ENCODE measurements at regions not wholly inside any gene's neighbourhood (a gene's known extent, or its start where the extent isn't known, plus 50 kb on each side); places are given as distances from the start of the nearest gene placed in this dataset.

- no peak overlapping the region for H3K27ac ChIP-seq
- 85 to 88% methylated on average over 9 of the region's 9 CpGs for WGBS, 2 donors
- peaks cover 0 to 14% (median 0%) of the 10 kb centered on the region in 4 donors for H3K9me3 ChIP-seq
- no peak for DNase-seq (ENCODE audit: low spot score in 2 of 2)
- H3K27me3 ChIP-seq = peaks cover 0 to 9% of the 10 kb centered on the region in 2 donors
- TF ChIP-seq EP300 (IDR thresholded peaks at IDR 0.05) = no peak
- TF ChIP-seq CTCF (IDR thresholded peaks at IDR 0.05) = no peak
- no peak for TF ChIP-seq POLR2A (IDR thresholded peaks at IDR 0.05)
- no peak overlapping the region for H3K4me3 ChIP-seq
- peaks cover 0 to 4% (median 0%) of the 10 kb centered on the region in 4 donors for H3K4me1 ChIP-seq
- no peaks in the 10 kb centered on the region for H3K36me3 ChIP-seq
Measured at GRCh38 chr11:70760416-70761020, 362.2 kb downstream of the CTTN start.

DNA sequence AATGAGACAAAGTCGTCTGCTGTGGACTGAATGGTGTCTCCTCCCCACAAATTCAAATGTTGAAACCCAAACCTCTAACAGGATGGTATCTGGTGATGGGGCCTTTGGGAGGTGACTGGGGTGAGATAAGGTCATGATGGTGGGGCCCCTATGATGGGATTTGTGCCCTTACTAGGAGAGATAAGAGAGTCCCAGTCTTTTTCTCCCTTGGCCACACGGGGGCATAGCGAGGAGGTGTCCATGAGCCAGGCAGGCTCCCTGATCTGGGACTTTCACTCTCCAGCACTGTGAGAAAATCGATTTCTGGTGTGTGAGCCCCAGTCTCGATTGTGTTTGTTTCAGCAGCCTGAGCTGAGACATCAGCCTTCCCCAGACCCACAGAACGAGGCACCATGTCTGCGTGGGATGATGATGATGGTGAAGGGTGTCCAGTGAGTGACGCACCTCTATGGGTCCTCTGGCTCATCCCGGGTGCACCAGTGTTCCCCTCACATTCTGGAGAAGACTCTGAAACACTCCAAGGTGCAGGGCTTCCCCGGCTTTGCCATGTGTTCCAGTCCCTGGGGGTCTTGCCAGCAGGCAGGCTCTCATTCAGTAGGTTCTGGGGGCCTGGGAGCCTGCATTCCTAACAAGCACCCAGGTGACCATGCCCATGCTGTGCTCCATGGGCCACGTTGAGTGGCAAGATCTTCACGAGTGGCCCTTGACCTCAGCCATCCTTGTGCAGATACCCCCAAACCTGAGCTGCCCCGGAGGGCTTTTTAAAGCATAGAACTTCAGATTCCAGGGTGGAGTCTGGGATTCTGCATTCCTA is 363.0 kb downstream of the CTTN start:
- Histone ChIP-seq H3K4me3 (no peak overlapping the region), H3K4me1 (no peaks in the 10 kb centered on the region), H3K36me3 (no peaks in the 10 kb centered on the region), H3K27ac (no peak overlapping the region), H3K27me3 (peaks cover 0 to 4% of the 10 kb centered on the region in 2 donors), H3K9me3 (peaks cover 0 to 18% (median 0%) of the 10 kb centered on the region in 4 donors)
- 90 to 95% methylated on average over 10 to 11 of the region's 13 CpGs for WGBS, 2 donors
- no peak for DNase-seq (ENCODE audit: low spot score in 2 of 2)
- TF ChIP-seq EP300 (IDR thresholded peaks at IDR 0.05) = no peak
- TF ChIP-seq POLR2A (IDR thresholded peaks at IDR 0.05) = no peak
- no peak for TF ChIP-seq CTCF (IDR thresholded peaks at IDR 0.05)

GRCh38 chr11:70761908-70762337 is 363.6 kb downstream of the CTTN start:
- no peaks in the 10 kb centered on the region for H3K4me1 ChIP-seq
- no peak overlapping the region for H3K27ac ChIP-seq
- no peak for DNase-seq (ENCODE audit: low spot score in 2 of 2)
- H3K27me3 ChIP-seq = no peaks in the 10 kb centered on the region
- no peak overlapping the region for H3K4me3 ChIP-seq
- TF ChIP-seq POLR2A (IDR thresholded peaks at IDR 0.05) (no peak), EP300 (IDR thresholded peaks at IDR 0.05) (no peak), CTCF (IDR thresholded peaks at IDR 0.05) (no peak)
- WGBS, 2 donors = 60 to 68% methylated on average over 11 of the region's 11 CpGs
- peaks cover 0 to 25% (median 0%) of the 10 kb centered on the region in 4 donors for H3K9me3 ChIP-seq
- H3K36me3 ChIP-seq = no peaks in the 10 kb centered on the region

DNA sequence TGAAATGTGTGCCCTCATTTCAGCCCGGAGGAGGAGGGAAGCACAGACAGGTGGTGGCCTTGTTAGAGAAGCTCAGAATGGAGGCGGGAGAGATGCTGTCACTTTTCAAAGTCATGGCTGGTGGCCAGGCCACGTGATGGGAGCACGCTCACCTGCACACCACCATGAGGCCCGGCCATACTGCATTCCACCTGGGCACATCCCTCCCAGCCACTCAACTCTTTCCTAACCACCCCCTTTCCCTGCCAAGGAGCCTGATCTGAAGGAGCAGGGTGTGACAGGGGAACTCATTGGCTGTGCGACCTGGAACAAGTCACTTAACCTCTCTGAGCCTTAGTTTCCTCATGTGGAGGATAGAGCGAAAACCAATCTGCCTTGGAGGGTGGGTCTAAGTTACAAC is 364.5 kb downstream of the CTTN start:
- WGBS, 2 donors = 90 to 92% methylated on average over 7 of the region's 7 CpGs
- no peak overlapping the region for H3K27ac ChIP-seq
- TF ChIP-seq POLR2A (IDR thresholded peaks at IDR 0.05) (no peak), CTCF (IDR thresholded peaks at IDR 0.05) (no peak), EP300 (IDR thresholded peaks at IDR 0.05) (no peak)
- no peaks in the 10 kb centered on the region for H3K36me3 ChIP-seq
- H3K27me3 ChIP-seq = no peaks in the 10 kb centered on the region
- DNase-seq (ENCODE audit: low spot score in 2 of 2) = no peak
- no peak overlapping the region for H3K4me3 ChIP-seq
- no peaks in the 10 kb centered on the region for H3K4me1 ChIP-seq
- H3K9me3 ChIP-seq = peaks cover 0 to 31% (median 0%) of the 10 kb centered on the region in 4 donors

GRCh38 chr11:70763606-70764005 is 365.3 kb downstream of the CTTN start:
- TF ChIP-seq CTCF (IDR thresholded peaks at IDR 0.05) (no peak), POLR2A (IDR thresholded peaks at IDR 0.05) (no peak), EP300 (IDR thresholded peaks at IDR 0.05) (no peak)
- DNase-seq (ENCODE audit: low spot score in 2 of 2) = no peak
- Histone ChIP-seq H3K36me3 (no peaks in the 10 kb centered on the region), H3K4me1 (no peaks in the 10 kb centered on the region), H3K9me3 (peaks cover 0 to 27% (median 0%) of the 10 kb centered on the region in 4 donors), H3K4me3 (no peak overlapping the region), H3K27me3 (no peaks in the 10 kb centered on the region), H3K27ac (no peak overlapping the region)
- 67 to 82% methylated on average over 2 of the region's 3 CpGs for WGBS, 2 donors
